ENCODE measurements at regions not wholly inside any gene's neighbourhood (a gene's known extent, or its start where the extent isn't known, plus 50 kb on each side); places are given as distances from the start of the nearest gene placed in this dataset.

DNA sequence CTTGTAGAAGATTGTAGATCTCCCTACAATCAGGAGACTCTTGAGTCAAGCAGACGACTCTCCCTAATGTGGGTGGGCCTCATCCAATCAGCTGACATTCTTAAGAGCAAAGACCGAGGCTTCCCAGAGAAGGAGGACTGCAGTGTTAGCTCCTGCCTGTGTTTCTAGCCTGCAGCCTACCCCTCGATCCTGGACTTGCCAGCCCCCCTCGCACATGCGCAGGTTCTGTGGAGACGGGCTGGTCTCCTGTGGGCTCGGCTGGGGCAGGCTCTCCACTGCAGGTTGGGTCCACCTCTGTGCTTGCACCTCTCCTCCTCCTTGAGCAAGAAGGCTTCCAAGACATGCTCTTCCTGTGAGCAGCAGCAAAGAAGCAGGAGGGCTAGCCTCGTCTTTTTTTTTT lies 185.2 kb upstream of the SOX1 start:
- H3K27me3 Mint-ChIP-seq = peaks cover 4% of the 10 kb centered on the region
- no peak overlapping the region for H3K27ac Mint-ChIP-seq
- no peak for ATAC-seq
- ChIA-PET CTCF (no interaction called here), POLR2A (no interaction called here)
- H3K4me1 Mint-ChIP-seq (ENCODE audit: low read depth) = no peaks in the 10 kb centered on the region
- no peak overlapping the region for H3K4me3 Mint-ChIP-seq
- no peaks in the 10 kb centered on the region for H3K36me3 Mint-ChIP-seq (ENCODE audit: low read depth)
- no peak for DNase-seq
- H3K9me3 Mint-ChIP-seq = peaks cover 2% of the 10 kb centered on the region
- intact Hi-C loops (cut with micrococcal nuclease) = no loop called here
- TF ChIP-seq, protein P1, sequence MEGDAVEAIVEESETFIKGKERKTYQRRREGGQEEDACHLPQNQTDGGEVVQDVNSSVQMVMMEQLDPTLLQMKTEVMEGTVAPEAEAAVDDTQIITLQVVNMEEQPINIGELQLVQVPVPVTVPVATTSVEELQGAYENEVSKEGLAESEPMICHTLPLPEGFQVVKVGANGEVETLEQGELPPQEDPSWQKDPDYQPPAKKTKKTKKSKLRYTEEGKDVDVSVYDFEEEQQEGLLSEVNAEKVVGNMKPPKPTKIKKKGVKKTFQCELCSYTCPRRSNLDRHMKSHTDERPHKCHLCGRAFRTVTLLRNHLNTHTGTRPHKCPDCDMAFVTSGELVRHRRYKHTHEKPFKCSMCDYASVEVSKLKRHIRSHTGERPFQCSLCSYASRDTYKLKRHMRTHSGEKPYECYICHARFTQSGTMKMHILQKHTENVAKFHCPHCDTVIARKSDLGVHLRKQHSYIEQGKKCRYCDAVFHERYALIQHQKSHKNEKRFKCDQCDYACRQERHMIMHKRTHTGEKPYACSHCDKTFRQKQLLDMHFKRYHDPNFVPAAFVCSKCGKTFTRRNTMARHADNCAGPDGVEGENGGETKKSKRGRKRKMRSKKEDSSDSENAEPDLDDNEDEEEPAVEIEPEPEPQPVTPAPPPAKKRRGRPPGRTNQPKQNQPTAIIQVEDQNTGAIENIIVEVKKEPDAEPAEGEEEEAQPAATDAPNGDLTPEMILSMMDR (IDR thresholded peaks at IDR 0.05) = no peak

DNA sequence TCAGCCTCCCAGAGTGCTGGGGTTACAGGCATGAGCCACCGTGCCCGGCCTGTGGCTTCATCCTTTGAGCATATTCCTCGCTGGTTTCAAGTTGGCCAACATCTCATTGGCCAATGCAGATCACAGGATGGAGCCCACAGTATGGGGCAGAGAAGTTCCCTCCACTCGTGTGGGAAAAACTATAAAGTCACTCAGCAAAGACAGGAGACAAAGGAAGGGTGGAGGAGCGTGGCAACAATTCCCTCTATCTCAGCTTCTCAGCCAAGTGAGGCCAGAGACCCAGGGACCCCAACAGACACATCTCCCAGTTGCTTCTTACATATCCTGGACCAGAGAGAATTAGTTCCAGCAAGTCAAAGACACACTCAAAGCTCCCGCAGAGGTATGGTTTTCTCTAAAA lies 184.6 kb upstream of the SOX1 start:
- TF ChIP-seq, protein P1 (IDR thresholded peaks at IDR 0.05) = no peak
- Mint-ChIP-seq H3K36me3 (ENCODE audit: low read depth) (no peaks in the 10 kb centered on the region), H3K4me1 (ENCODE audit: low read depth) (no peaks in the 10 kb centered on the region), H3K27ac (no peak overlapping the region), H3K4me3 (no peak overlapping the region), H3K9me3 (peaks cover 2% of the 10 kb centered on the region), H3K27me3 (peaks cover 4% of the 10 kb centered on the region)
- DNase-seq (no peak), ATAC-seq (no peak)
- POLR2A ChIA-PET = no interaction called here
- CTCF ChIA-PET = no interaction called here
- intact Hi-C loops (cut with micrococcal nuclease) = no loop called here

DNA sequence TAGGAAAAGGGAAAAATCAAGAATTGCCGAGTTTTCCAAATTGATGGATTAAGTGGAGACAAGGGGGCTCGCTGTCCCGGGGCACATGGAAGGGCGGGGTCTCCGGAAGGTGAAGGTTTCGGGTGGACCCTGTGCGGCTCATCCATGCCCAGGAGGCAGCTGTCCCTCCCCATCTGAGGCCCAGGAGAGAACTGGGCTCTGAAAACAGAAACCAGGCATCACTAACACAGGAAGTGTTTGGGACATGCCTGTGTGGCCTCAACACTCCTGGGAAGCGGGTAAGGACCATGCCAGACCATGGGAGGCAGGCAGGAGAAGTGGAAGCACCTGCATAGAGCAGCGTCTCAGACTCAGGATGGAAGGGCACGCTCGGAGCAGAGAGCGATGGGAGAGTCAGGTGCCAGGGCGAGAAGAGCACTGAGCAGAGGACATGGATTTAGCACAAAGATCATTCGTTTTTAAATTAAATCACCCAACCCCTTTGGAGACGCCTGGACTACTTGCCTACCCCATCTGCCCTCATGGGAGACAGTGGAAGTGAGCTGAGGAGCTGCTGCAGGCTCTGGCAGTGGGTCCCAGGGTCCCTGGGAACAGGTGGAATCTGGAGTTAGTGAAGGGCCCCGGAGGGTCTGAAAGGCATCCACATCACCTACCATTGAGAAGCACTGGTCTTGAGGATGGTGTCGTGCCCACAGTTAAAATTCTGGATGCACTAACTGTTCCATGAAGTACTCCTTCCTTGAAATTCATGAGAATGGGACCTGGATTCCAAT lies 183.2 kb upstream of the SOX1 start:
- Mint-ChIP-seq H3K27ac (no peak overlapping the region), H3K4me1 (ENCODE audit: low read depth) (no peaks in the 10 kb centered on the region)
- no peak for DNase-seq

DNA sequence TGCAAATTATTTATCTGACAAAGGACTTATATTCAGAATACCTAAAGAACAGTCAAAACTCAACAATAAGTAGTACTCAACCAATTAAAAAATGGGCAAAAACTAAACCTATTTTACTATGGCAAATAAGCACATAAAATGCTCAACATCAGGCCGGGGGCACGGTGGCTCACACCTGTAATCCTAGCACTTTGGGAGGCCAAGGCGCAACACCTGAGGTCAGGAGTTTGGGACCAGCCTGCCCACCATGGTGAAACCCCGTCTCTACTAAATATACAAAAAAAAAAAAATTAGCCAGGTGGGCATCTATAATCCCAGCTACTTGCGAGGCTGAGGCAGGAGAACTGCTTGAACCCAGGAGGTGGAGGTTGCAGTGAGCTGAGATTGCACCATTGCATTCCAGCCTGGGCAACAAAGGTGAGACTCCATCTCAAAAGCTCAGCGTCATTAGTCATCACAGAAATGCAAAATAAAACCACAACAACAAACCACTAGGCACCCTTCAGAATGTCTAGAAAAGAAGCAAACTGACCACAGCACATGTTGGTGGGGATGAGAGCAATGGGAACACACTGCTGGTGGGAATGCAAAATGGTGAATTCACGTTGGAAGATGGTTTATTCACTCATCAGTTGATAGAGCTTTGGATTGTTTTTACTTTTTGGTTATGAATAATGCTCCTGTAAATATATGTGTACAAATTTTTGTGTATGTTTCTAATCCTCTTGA lies 180.6 kb upstream of the SOX1 start:
- H3K4me3 Mint-ChIP-seq = no peak overlapping the region

More for the DNA sequence above, 183.2 kb upstream of the SOX1 start:
- TF ChIP-seq, protein P1 (IDR thresholded peaks at IDR 0.05) = no peak
- ATAC-seq = no peak
- CTCF ChIA-PET = no interaction called here
- peaks cover 6% of the 10 kb centered on the region for H3K27me3 Mint-ChIP-seq
- POLR2A ChIA-PET = no interaction called here
- peaks cover 2% of the 10 kb centered on the region for H3K9me3 Mint-ChIP-seq
- intact Hi-C loops (cut with micrococcal nuclease) = no loop called here
- H3K4me3 Mint-ChIP-seq = no peak overlapping the region
- H3K36me3 Mint-ChIP-seq (ENCODE audit: low read depth) = no peaks in the 10 kb centered on the region

More for the DNA sequence above, 180.6 kb upstream of the SOX1 start:
- CTCF ChIA-PET = no interaction called here
- intact Hi-C loops (cut with micrococcal nuclease) = no loop called here
- POLR2A ChIA-PET = no interaction called here
- ATAC-seq = no peak
- DNase-seq = no peak
- H3K4me1 Mint-ChIP-seq (ENCODE audit: low read depth) = no peaks in the 10 kb centered on the region
- no peaks in the 10 kb centered on the region for H3K36me3 Mint-ChIP-seq (ENCODE audit: low read depth)
- TF ChIP-seq, protein P1 (IDR thresholded peaks at IDR 0.05) = no peak
- peaks cover 2% of the 10 kb centered on the region for H3K9me3 Mint-ChIP-seq
- H3K27me3 Mint-ChIP-seq = peaks cover 15% of the 10 kb centered on the region
- no peak overlapping the region for H3K27ac Mint-ChIP-seq
